Activated CD4-positive, alpha-beta T cell treated with anti-CD3 and anti-CD28 coated beads, Interleukin-2, amount 10 ng/mL, durations not matched to agents 24 days and 14 days (primary cell): ENCODE measurements at regions not wholly inside any gene's neighbourhood (a gene's known extent, or its start where the extent isn't known, plus 50 kb on each side); places are given as distances from the start of the nearest gene placed in this dataset.
"Not testable (repeated sequence)": the region's sequence is repeated elsewhere in the genome, so short reads cannot be mapped to it uniquely, and the experiment has no call there.

Experiments
- DNase-seq: peaks from one replicate; pipeline ENCODE4 v3.0.0; 2022
- H3K27ac Mint-ChIP-seq: one replicate; pipeline ENCODE4 v1.8.0; 2022; ENCODE audit warnings: mild to moderate bottlenecking, mixed read lengths
- H3K27me3 Mint-ChIP-seq: one replicate; pipeline ENCODE4 v1.8.0; 2022; ENCODE audit warnings: mixed read lengths
- H3K36me3 Mint-ChIP-seq: one replicate; pipeline ENCODE4 v1.8.0; 2022; ENCODE audit warnings: low read depth, mild to moderate bottlenecking, mixed read lengths
- H3K4me1 Mint-ChIP-seq: one replicate; pipeline ENCODE4 v1.8.0; 2021; ENCODE audit warnings: mixed read lengths
- H3K4me3 Mint-ChIP-seq: one replicate; pipeline ENCODE4 v1.8.0; 2022; ENCODE audit warnings: mild to moderate bottlenecking, moderate library complexity, mixed read lengths
- H3K9me3 Mint-ChIP-seq: one replicate; pipeline ENCODE4 v1.8.0; 2021; ENCODE audit warnings: mixed read lengths
- intact Hi-C: fragments of 100-400 bp; cut with micrococcal nuclease; formaldehyde crosslinking; loops from one replicate; pipeline ENCODE4 v1.15.1; 2023

- H3K27ac Mint-ChIP-seq, result no peak overlapping the region
These were observed 147.1 kb upstream of the GRIK3 start for GRCh38 chr1:37181425-37181824.

GRCh38 chr1:37184789-37185188 lies 150.5 kb upstream of the GRIK3 start:
- peaks cover 6% of the 10 kb centered on the region for H3K27me3 Mint-ChIP-seq
- no peak overlapping the region for H3K27ac Mint-ChIP-seq
- H3K4me1 Mint-ChIP-seq, result no peaks in the 10 kb centered on the region
- H3K36me3 Mint-ChIP-seq, result no peaks in the 10 kb centered on the region
- no peak for DNase-seq
- no peaks in the 10 kb centered on the region for H3K9me3 Mint-ChIP-seq
- no peak overlapping the region for H3K4me3 Mint-ChIP-seq
- intact Hi-C loops, result no loop called here

More at GRCh38 chr1:37181425-37181824, 147.1 kb upstream of the GRIK3 start:
- intact Hi-C loops, result no loop called here
- peak; percentile 22 for DNase-seq
- Mint-ChIP-seq H3K36me3 (no peaks in the 10 kb centered on the region), H3K27me3 (peaks cover 6% of the 10 kb centered on the region), H3K9me3 (no peaks in the 10 kb centered on the region), H3K4me3 (no peak overlapping the region), H3K4me1 (no peaks in the 10 kb centered on the region)

- Mint-ChIP-seq H3K27ac (no peak overlapping the region), H3K4me3 (no peak overlapping the region), H3K9me3 (no peaks in the 10 kb centered on the region), H3K4me1 (no peaks in the 10 kb centered on the region), H3K36me3 (no peaks in the 10 kb centered on the region), H3K27me3 (peaks cover 6% of the 10 kb centered on the region)
- DNase-seq, result peak; percentile 32
- intact Hi-C loops, result no loop called here
These were observed 152.0 kb upstream of the GRIK3 start for GRCh38 chr1:37186246-37186756.

GRCh38 chr1:37189111-37189510 lies 154.8 kb upstream of the GRIK3 start:
- Mint-ChIP-seq H3K9me3 (no peaks in the 10 kb centered on the region), H3K4me1 (no peaks in the 10 kb centered on the region), H3K27ac (no peak overlapping the region), H3K27me3 (peaks cover 5% of the 10 kb centered on the region), H3K4me3 (no peak overlapping the region), H3K36me3 (no peaks in the 10 kb centered on the region)
- intact Hi-C loops, result no loop called here
- DNase-seq, result peak; percentile 43

- Mint-ChIP-seq H3K27ac (no peak overlapping the region), H3K4me3 (no peak overlapping the region), H3K9me3 (no peaks in the 10 kb centered on the region), H3K27me3 (peaks cover 9% of the 10 kb centered on the region), H3K36me3 (no peaks in the 10 kb centered on the region), H3K4me1 (no peaks in the 10 kb centered on the region)
- no peak for DNase-seq
- intact Hi-C loops, result no loop called here
These were observed 163.1 kb upstream of the GRIK3 start for GRCh38 chr1:37197411-37197810.

GRCh38 chr1:37214305-37214704 lies 180.0 kb upstream of the GRIK3 start:
- H3K9me3 Mint-ChIP-seq, H3K4me3 Mint-ChIP-seq, intact Hi-C loops, DNase-seq, H3K36me3 Mint-ChIP-seq, H3K27ac Mint-ChIP-seq, H3K27me3 Mint-ChIP-seq, H3K4me1 Mint-ChIP-seq: not testable (repeated sequence)

- DNase-seq, result no peak
- Mint-ChIP-seq H3K4me1 (no peaks in the 10 kb centered on the region), H3K27me3 (peaks cover 19% of the 10 kb centered on the region), H3K27ac (no peak overlapping the region), H3K4me3 (no peak overlapping the region), H3K9me3 (no peaks in the 10 kb centered on the region), H3K36me3 (no peaks in the 10 kb centered on the region)
- intact Hi-C loops, result no loop called here
These were observed 199.3 kb upstream of the GRIK3 start for GRCh38 chr1:37233606-37234005.

- H3K9me3 Mint-ChIP-seq, result no peaks in the 10 kb centered on the region
- H3K27ac Mint-ChIP-seq, result no peak overlapping the region
- H3K4me1 Mint-ChIP-seq, result no peaks in the 10 kb centered on the region
- H3K27me3 Mint-ChIP-seq, result peaks cover 18% of the 10 kb centered on the region
- H3K4me3 Mint-ChIP-seq, result no peak overlapping the region
- H3K36me3 Mint-ChIP-seq, result no peaks in the 10 kb centered on the region
- DNase-seq, result no peak
- intact Hi-C loops, result no loop called here
These were observed 200.7 kb upstream of the GRIK3 start for GRCh38 chr1:37234941-37235418.

- intact Hi-C loops, result no loop called here
- Mint-ChIP-seq H3K9me3 (no peaks in the 10 kb centered on the region), H3K27ac (no peak overlapping the region)
These were observed 203.6 kb upstream of the GRIK3 start for GRCh38 chr1:37237948-37238347.

GRCh38 chr1:37238364-37239224 lies 204.3 kb upstream of the GRIK3 start:
- Mint-ChIP-seq H3K4me3 (no peak overlapping the region), H3K36me3 (no peaks in the 10 kb centered on the region), H3K27me3 (peaks cover 18% of the 10 kb centered on the region), H3K9me3 (no peaks in the 10 kb centered on the region), H3K4me1 (no peaks in the 10 kb centered on the region), H3K27ac (no peak overlapping the region)
- DNase-seq, result no peak
- intact Hi-C loops, result no loop called here

More at GRCh38 chr1:37237948-37238347, 203.6 kb upstream of the GRIK3 start:
- no peak for DNase-seq
- H3K4me3 Mint-ChIP-seq, result no peak overlapping the region
- no peaks in the 10 kb centered on the region for H3K4me1 Mint-ChIP-seq
- no peaks in the 10 kb centered on the region for H3K36me3 Mint-ChIP-seq
- H3K27me3 Mint-ChIP-seq, result peaks cover 18% of the 10 kb centered on the region

- H3K27ac Mint-ChIP-seq, result no peak overlapping the region
- no peak overlapping the region for H3K4me3 Mint-ChIP-seq
- peaks cover 15% of the 10 kb centered on the region for H3K27me3 Mint-ChIP-seq
- intact Hi-C loops, result no loop called here
- DNase-seq, result no peak
- H3K4me1 Mint-ChIP-seq, result no peaks in the 10 kb centered on the region
- H3K36me3 Mint-ChIP-seq, result no peaks in the 10 kb centered on the region
- H3K9me3 Mint-ChIP-seq, result no peaks in the 10 kb centered on the region
These were observed 205.0 kb upstream of the GRIK3 start for GRCh38 chr1:37239225-37239740.

- H3K36me3 Mint-ChIP-seq, result no peaks in the 10 kb centered on the region
- intact Hi-C loops, result no loop called here
- H3K27me3 Mint-ChIP-seq, result peaks cover 6% of the 10 kb centered on the region
- H3K27ac Mint-ChIP-seq, result no peak overlapping the region
- H3K4me3 Mint-ChIP-seq, result no peak overlapping the region
- DNase-seq, result no peak
- no peaks in the 10 kb centered on the region for H3K9me3 Mint-ChIP-seq
- H3K4me1 Mint-ChIP-seq, result no peaks in the 10 kb centered on the region
These were observed 206.6 kb upstream of the GRIK3 start for GRCh38 chr1:37240897-37241296.

GRCh38 chr1:37242501-37242900 lies 208.2 kb upstream of the GRIK3 start:
- Mint-ChIP-seq H3K36me3 (no peaks in the 10 kb centered on the region), H3K9me3 (no peaks in the 10 kb centered on the region), H3K27me3 (peaks cover 6% of the 10 kb centered on the region), H3K4me1 (no peaks in the 10 kb centered on the region), H3K4me3 (no peak overlapping the region), H3K27ac (no peak overlapping the region)
- intact Hi-C loops, result no loop called here
- no peak for DNase-seq

- Mint-ChIP-seq H3K9me3 (no peaks in the 10 kb centered on the region), H3K36me3 (no peaks in the 10 kb centered on the region), H3K27me3 (peaks cover 2% of the 10 kb centered on the region), H3K4me3 (no peak overlapping the region), H3K27ac (no peak overlapping the region), H3K4me1 (no peaks in the 10 kb centered on the region)
- no peak for DNase-seq
- intact Hi-C loops, result no loop called here
These were observed 209.2 kb upstream of the GRIK3 start for GRCh38 chr1:37243368-37244082.
